OCI-LY3 (cell line): ENCODE measurements at regions not wholly inside any gene's neighbourhood (a gene's known extent, or its start where the extent isn't known, plus 50 kb on each side); places are given as distances from the start of the nearest gene placed in this dataset.

ENCODE experiments used
- EZH2phosphoT487 ChIP-seq: fragments of 200-600 bp; shearing (Covaris generic); IDR thresholded peaks from 2 replicates; pipeline ENCODE4 v1.6.1; 2018; ENCODE audit warnings: antibody characterized with exemption, mixed run types, low read depth
- TF ChIP-seq, protein P1 (sequence below): fragments of 200-600, 300-600 bp; sonication (generic); IDR thresholded peaks from 2 replicates; pipeline ENCODE4 v1.5.1; 2014; ENCODE audit warnings: antibody characterized with exemption, low read length, low read depth

DNA sequence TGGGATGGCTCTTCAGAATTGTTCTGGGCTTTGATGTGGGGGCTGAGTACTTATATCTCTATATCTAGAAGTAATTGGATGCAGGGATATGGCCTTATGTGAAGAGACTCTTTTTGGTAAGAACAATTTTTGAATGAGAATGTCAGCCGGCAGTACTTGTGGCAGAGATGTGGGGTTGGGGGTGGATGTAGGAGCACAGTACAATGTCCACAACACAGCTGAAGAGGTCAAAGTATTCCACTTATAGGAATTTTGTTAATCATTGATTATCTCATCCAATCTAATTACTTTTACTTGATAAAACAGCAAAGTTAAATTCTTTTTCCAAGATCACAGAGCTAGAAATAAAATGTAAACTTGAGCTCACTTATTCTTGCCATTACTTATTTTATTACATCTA, 391.4 kb downstream of the TEX13C start:
- TF ChIP-seq, protein P1, sequence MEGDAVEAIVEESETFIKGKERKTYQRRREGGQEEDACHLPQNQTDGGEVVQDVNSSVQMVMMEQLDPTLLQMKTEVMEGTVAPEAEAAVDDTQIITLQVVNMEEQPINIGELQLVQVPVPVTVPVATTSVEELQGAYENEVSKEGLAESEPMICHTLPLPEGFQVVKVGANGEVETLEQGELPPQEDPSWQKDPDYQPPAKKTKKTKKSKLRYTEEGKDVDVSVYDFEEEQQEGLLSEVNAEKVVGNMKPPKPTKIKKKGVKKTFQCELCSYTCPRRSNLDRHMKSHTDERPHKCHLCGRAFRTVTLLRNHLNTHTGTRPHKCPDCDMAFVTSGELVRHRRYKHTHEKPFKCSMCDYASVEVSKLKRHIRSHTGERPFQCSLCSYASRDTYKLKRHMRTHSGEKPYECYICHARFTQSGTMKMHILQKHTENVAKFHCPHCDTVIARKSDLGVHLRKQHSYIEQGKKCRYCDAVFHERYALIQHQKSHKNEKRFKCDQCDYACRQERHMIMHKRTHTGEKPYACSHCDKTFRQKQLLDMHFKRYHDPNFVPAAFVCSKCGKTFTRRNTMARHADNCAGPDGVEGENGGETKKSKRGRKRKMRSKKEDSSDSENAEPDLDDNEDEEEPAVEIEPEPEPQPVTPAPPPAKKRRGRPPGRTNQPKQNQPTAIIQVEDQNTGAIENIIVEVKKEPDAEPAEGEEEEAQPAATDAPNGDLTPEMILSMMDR = no peak
- TF ChIP-seq EZH2phosphoT487 = no peak
